H1 (cell line): ENCODE measurements at regions not wholly inside any gene's neighbourhood (a gene's known extent, or its start where the extent isn't known, plus 50 kb on each side); places are given as distances from the start of the nearest gene placed in this dataset.

Source experiments
- CTCF ChIA-PET: fragments of 300-600 bp; sonication (Branson Sonifier 250); formaldehyde crosslinking; loops from one replicate; lab custom pipeline; 2021; ENCODE audit not compliant: partially characterized antibody; lab: Charles Lee
- POLR2A ChIA-PET: fragments of 300-600 bp; sonication (Branson Sonifier 250); formaldehyde crosslinking; loops from one replicate; lab custom pipeline; 2021; ENCODE audit warnings: inconsistent platforms; ENCODE audit not compliant: partially characterized antibody; lab: Charles Lee
- DNase-seq, 2 experiments: peaks; one replicate each; pipeline versions ENCODE4 v3.0.0 to v3.0.0-alpha.2; 2010 to 2022; ENCODE audit warnings: low spot score in 2 of 2, low read depth in 1 of 2, mixed read lengths in 1 of 2
- FAIRE-seq: peaks from 2 replicates; lab custom pipeline; 2011; peaks lifted over from hg19 to GRCh38; lab: Jason Lieb, UNC
- H2AFZ ChIP-seq: 2 replicates; pipeline ENCODE4 v1.8.1; 2012; ENCODE audit warnings: low read length, inconsistent platforms
- H2AK5ac ChIP-seq: 2 replicates; pipeline ENCODE4 v1.6.1; 2013; ENCODE audit warnings: low read depth, low read length
- H2BK120ac ChIP-seq: replicated peaks from 2 replicates; pipeline ENCODE3; 2013; ENCODE audit warnings: low read depth, low read length, inconsistent platforms
- H2BK12ac ChIP-seq: 2 replicates; pipeline ENCODE4 v1.6.1; 2013; ENCODE audit warnings: low read depth, low read length
- H2BK15ac ChIP-seq: 2 replicates; pipeline ENCODE4 v1.6.1; 2013; ENCODE audit warnings: low read length
- H2BK20ac ChIP-seq: 2 replicates; pipeline ENCODE4 v1.6.1; 2013; ENCODE audit warnings: low read length
- H2BK5ac ChIP-seq: 2 replicates; pipeline ENCODE4 v1.6.1; 2013; ENCODE audit warnings: low read depth, low read length
- H3K14ac ChIP-seq: 2 replicates; pipeline ENCODE4 v1.6.1; 2013; ENCODE audit warnings: inconsistent platforms; ENCODE audit not compliant: insufficient read length
- H3K18ac ChIP-seq: 2 replicates; pipeline ENCODE4 v1.6.1; 2013; ENCODE audit warnings: low read length; ENCODE audit errors: extremely low read depth
- H3K23ac ChIP-seq: 2 replicates; pipeline ENCODE4 v1.6.1; 2013; ENCODE audit warnings: inconsistent platforms; ENCODE audit not compliant: insufficient read length
- H3K23me2 ChIP-seq: 2 replicates; pipeline ENCODE4 v1.6.1; 2013; ENCODE audit warnings: low read depth, low read length
- H3K27ac ChIP-seq: 2 replicates; pipeline ENCODE4 v1.6.1; 2011; ENCODE audit warnings: low read depth, low read length, inconsistent platforms
- H3K27me3 ChIP-seq, 4 experiments: replicated peaks in 1 of 4; 1 replicate in 1 of 4; 2 replicates in 3 of 4; pipeline versions ENCODE4 v1.6.1 to v1.8.1; 2011 to 2013; ENCODE audit warnings: low read length in 3 of 4, mild to moderate bottlenecking in 3 of 4, inconsistent platforms in 2 of 4, mixed read lengths in 2 of 4, moderate library complexity in 1 of 4; ENCODE audit not compliant: control insufficient read depth in 3 of 4, insufficient read depth in 3 of 4; ENCODE audit errors: extremely low read depth in 1 of 4
- H3K36me3 ChIP-seq, 4 experiments: 2 replicates each; pipeline versions ENCODE4 v1.6.1 to v1.8.1; 2011 to 2013; ENCODE audit warnings: mild to moderate bottlenecking in 4 of 4, low read length in 3 of 4, moderate library complexity in 2 of 4, control low read depth in 1 of 4, inconsistent platforms in 1 of 4; ENCODE audit not compliant: insufficient read depth in 4 of 4, control insufficient read depth in 2 of 4
- H3K4ac ChIP-seq: replicated peaks from 2 replicates; pipeline ENCODE3; 2013; ENCODE audit warnings: low read length, low read depth, mixed read lengths, inconsistent platforms; ENCODE audit not compliant: insufficient read length
- H3K4me1 ChIP-seq, 4 experiments: replicated peaks in 1 of 4; 1 replicate in 1 of 4; 2 replicates in 3 of 4; pipeline versions ENCODE4 v1.6.1 to v1.8.1; 2011 to 2013; ENCODE audit warnings: low read length in 3 of 4, inconsistent platforms in 2 of 4, mixed read lengths in 1 of 4; ENCODE audit not compliant: insufficient read depth in 4 of 4, control insufficient read depth in 3 of 4
- H3K4me2 ChIP-seq, 2 experiments: 2 replicates each; pipeline versions ENCODE4 v1.6.1 to v1.8.1; 2011 to 2013; ENCODE audit warnings: low read depth in 2 of 2, low read length in 2 of 2, control low read depth in 1 of 2, inconsistent platforms in 1 of 2, mild to moderate bottlenecking in 1 of 2; ENCODE audit not compliant: insufficient read depth in 1 of 2
- H3K4me3 ChIP-seq, 4 experiments: fragments of 200-600, 300-600 bp in 1 of 4; sonication (generic), shearing (Covaris generic), sonication (Bioruptor Twin) in 1 of 4; 2 replicates each; pipeline versions ENCODE4 v1.5.1 to v1.8.1; 2011 to 2016; ENCODE audit warnings: low read length in 4 of 4, low read depth in 3 of 4, control low read depth in 2 of 4, inconsistent platforms in 2 of 4, mild to moderate bottlenecking in 2 of 4, mixed read lengths in 1 of 4, moderate library complexity in 1 of 4; ENCODE audit not compliant: insufficient read depth in 2 of 4; ENCODE audit errors: extremely low read depth in 1 of 4
- H3K56ac ChIP-seq: replicated peaks from 2 replicates; pipeline ENCODE3; 2013; ENCODE audit warnings: low read depth, mild to moderate bottlenecking, mixed read lengths, low read length, inconsistent platforms; ENCODE audit not compliant: insufficient read length
- H3K79me1 ChIP-seq: 2 replicates; pipeline ENCODE4 v1.6.1; 2013; ENCODE audit warnings: low read depth, low read length, control low read depth
- H3K79me2 ChIP-seq, 2 experiments: 2 replicates each; pipeline versions ENCODE4 v1.6.1 to v1.8.1; 2012 to 2013; ENCODE audit warnings: low read length in 2 of 2, mild to moderate bottlenecking in 2 of 2, inconsistent platforms in 1 of 2; ENCODE audit not compliant: insufficient read depth in 2 of 2, control insufficient read depth in 1 of 2
- H3K9ac ChIP-seq, 4 experiments: replicated peaks in 1 of 4; 1 replicate in 1 of 4; 2 replicates in 3 of 4; pipeline versions ENCODE4 v1.6.1 to v1.8.1; 2011 to 2013; ENCODE audit warnings: low read depth in 3 of 4, low read length in 3 of 4, control low read depth in 2 of 4, mild to moderate bottlenecking in 2 of 4, moderate library complexity in 2 of 4, inconsistent platforms in 1 of 4; ENCODE audit errors: extremely low read depth in 1 of 4
- H3K9me3 ChIP-seq, 2 experiments: 2 replicates each; pipeline versions ENCODE4 v1.6.1 to v1.8.1; 2012 to 2013; ENCODE audit warnings: mild to moderate bottlenecking in 2 of 2, moderate library complexity in 2 of 2, control low read depth in 1 of 2, inconsistent platforms in 1 of 2, low read depth in 1 of 2, low read length in 1 of 2, mixed read lengths in 1 of 2; ENCODE audit not compliant: insufficient read depth in 2 of 2
- H4K20me1 ChIP-seq, 2 experiments: replicated peaks in 1 of 2; 2 replicates each; pipeline versions ENCODE3 to v1.8.1; 2011 to 2013; ENCODE audit warnings: inconsistent platforms in 2 of 2, low read length in 2 of 2, mild to moderate bottlenecking in 1 of 2; ENCODE audit not compliant: insufficient read depth in 2 of 2, control insufficient read depth in 1 of 2
- H4K5ac ChIP-seq: 2 replicates; pipeline ENCODE4 v1.6.1; 2013; ENCODE audit warnings: low read length, low read depth, mixed read lengths, inconsistent platforms; ENCODE audit not compliant: insufficient read length
- H4K8ac ChIP-seq: 2 replicates; pipeline ENCODE4 v1.8.0; 2013; ENCODE audit warnings: mild to moderate bottlenecking, moderate library complexity, low read length, inconsistent platforms; ENCODE audit not compliant: insufficient read depth; ENCODE audit errors: extremely low read depth
- H4K91ac ChIP-seq: replicated peaks from 2 replicates; pipeline ENCODE3; 2013; ENCODE audit warnings: low read length, mixed read lengths, inconsistent platforms; ENCODE audit not compliant: insufficient read length
- EGR1 ChIP-seq: IDR thresholded peaks from 2 replicates; pipeline ENCODE4 v1.6.1; 2011; ENCODE audit warnings: low read depth, low read length, borderline replicate concordance
- EP300 ChIP-seq, 2 experiments: IDR thresholded peaks; 1 replicate in 1 of 2; 2 replicates in 1 of 2; pipeline ENCODE4 v1.6.1; 2011 to 2012; ENCODE audit warnings: low read depth in 2 of 2, low read length in 2 of 2, mild to moderate bottlenecking in 2 of 2, borderline replicate concordance in 1 of 2, inconsistent platforms in 1 of 2, moderate library complexity in 1 of 2
- JUN ChIP-seq: IDR thresholded peaks from 2 replicates; pipeline ENCODE4 v1.6.1; 2011; ENCODE audit warnings: low read depth, mild to moderate bottlenecking, improper control_type of control experiment, low read length
- SUZ12 ChIP-seq: fragments of 200-600 bp; sonication (generic); IDR thresholded peaks from 2 replicates; pipeline ENCODE4 v1.6.1; 2012; ENCODE audit warnings: mild to moderate bottlenecking, inconsistent platforms, low read length, moderate library complexity, mixed read lengths
- WGBS, 2 experiments: shearing (Covaris generic) in 1 of 2; methylation state at CpG; one replicate each; pipeline versions ENCODE4 v1.1.6 to v1.1.7; 2013 to 2015; ENCODE audit warnings: low lambda C conversion rate in 2 of 2, mixed read lengths in 2 of 2, inconsistent platforms in 1 of 2, low coverage in 1 of 2, missing lambda C conversion rate in 1 of 2; ENCODE audit not compliant: insufficient replicate concordance in 2 of 2, insufficient coverage in 1 of 2, insufficient read length in 1 of 2; ENCODE audit errors: extremely low coverage in 1 of 2, missing lambda C conversion rate in 1 of 2; 5-methylcytosine and 5-hydroxymethylcytosine counted together
- TF ChIP-seq, protein P1 (sequence below), 3 experiments: IDR thresholded peaks; 1 replicate in 2 of 3; 2 replicates in 1 of 3; pipeline versions ENCODE4 v1.5.1 to v1.6.1; 2011; ENCODE audit warnings: low read length in 3 of 3, mild to moderate bottlenecking in 3 of 3, inconsistent platforms in 2 of 3, low read depth in 1 of 3, moderate library complexity in 1 of 3; ENCODE audit not compliant: insufficient read depth in 1 of 3; ENCODE audit errors: control extremely low read depth in 1 of 3

DNA sequence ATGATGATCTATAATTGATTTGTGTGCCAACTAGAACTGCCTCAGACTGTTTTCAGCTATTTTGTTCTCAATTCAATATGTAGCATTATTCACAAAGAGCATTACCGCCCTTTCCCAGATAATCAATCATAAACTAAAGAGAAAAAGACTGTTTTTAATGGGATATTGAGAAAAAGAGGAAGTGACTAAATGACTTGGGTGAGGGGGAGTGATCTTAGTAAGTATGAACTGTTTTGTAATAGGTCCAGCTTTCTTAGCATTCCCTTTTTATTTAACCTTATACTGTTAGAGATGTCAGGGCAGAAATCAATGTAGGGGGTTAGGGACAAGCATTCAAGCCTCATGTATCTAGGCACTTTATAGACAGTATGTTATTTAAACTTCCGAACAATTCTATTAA lies 157.8 kb upstream of the DPYD start:
- TF ChIP-seq EP300 (IDR thresholded peaks at IDR 0.05; ENCODE audit: borderline replicate concordance in 1 of 2, low read depth in 2 of 2, low read length in 2 of 2) (no peak), EGR1 (no peak), SUZ12 (no peak), JUN (no peak)
- TF ChIP-seq, protein P1, sequence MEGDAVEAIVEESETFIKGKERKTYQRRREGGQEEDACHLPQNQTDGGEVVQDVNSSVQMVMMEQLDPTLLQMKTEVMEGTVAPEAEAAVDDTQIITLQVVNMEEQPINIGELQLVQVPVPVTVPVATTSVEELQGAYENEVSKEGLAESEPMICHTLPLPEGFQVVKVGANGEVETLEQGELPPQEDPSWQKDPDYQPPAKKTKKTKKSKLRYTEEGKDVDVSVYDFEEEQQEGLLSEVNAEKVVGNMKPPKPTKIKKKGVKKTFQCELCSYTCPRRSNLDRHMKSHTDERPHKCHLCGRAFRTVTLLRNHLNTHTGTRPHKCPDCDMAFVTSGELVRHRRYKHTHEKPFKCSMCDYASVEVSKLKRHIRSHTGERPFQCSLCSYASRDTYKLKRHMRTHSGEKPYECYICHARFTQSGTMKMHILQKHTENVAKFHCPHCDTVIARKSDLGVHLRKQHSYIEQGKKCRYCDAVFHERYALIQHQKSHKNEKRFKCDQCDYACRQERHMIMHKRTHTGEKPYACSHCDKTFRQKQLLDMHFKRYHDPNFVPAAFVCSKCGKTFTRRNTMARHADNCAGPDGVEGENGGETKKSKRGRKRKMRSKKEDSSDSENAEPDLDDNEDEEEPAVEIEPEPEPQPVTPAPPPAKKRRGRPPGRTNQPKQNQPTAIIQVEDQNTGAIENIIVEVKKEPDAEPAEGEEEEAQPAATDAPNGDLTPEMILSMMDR (IDR thresholded peaks at IDR 0.05; ENCODE audit: control extremely low read depth in 1 of 3, insufficient read depth in 1 of 3, low read depth in 1 of 3, low read length in 3 of 3), result no peak
- Histone ChIP-seq H3K23me2 (no peaks in the 10 kb centered on the region), H2BK120ac (no peak overlapping the region), H4K8ac (no peak overlapping the region), H3K4ac (no peak overlapping the region), H2BK20ac (no peak overlapping the region), H2BK12ac (no peak overlapping the region), H4K5ac (no peak overlapping the region), H3K23ac (no peak overlapping the region), H3K9me3 (no peaks in the 10 kb centered on the region), H3K79me2 (no peaks in the 10 kb centered on the region), H3K56ac (no peak overlapping the region), H2AK5ac (no peak overlapping the region), H3K18ac (no peak overlapping the region), H2AFZ (no peak overlapping the region), H3K36me3 (no peaks in the 10 kb centered on the region), H2BK15ac (no peak overlapping the region), H3K4me1 (peaks cover 0 to 2% (median 0%) of the 10 kb centered on the region in 4 experiments; a peak in 1 of 7 replicates), H3K9ac (no peak overlapping the region), H3K4me2 (no peak overlapping the region), H3K79me1 (no peaks in the 10 kb centered on the region), H3K27ac (no peak overlapping the region), H3K14ac (no peak overlapping the region), H3K27me3 (no peaks in the 10 kb centered on the region), H3K4me3 (no peak overlapping the region), H4K91ac (no peak overlapping the region), H4K20me1 (no peaks in the 10 kb centered on the region), H2BK5ac (no peak overlapping the region)
- POLR2A ChIA-PET, result no interaction called here
- CTCF ChIA-PET, result no interaction called here
- FAIRE-seq, result no peak
- 98% methylated on average over 2 of the region's 2 CpGs; no CpG with 5 or more reads in 1 of the 2 experiments for WGBS, 2 experiments
- DNase-seq, result no peak
